GDM1 (cell line): ENCODE measurements at regions not wholly inside any gene's neighbourhood (a gene's known extent, or its start where the extent isn't known, plus 50 kb on each side); places are given as distances from the start of the nearest gene placed in this dataset.

Experiments
- DNase-seq: peaks from one replicate; lab custom pipeline; 2025; lab: John Stamatoyannopoulos, UW

GRCh38 chr3:16658004-16658924 lies 53.0 kb upstream of the DAZL start:
- DNase-seq = no peak

- DNase-seq = no peak
Measured at GRCh38 chr3:16658925-16659793, 53.9 kb upstream of the DAZL start.

GRCh38 chr3:16663854-16664712 lies 58.9 kb upstream of the DAZL start:
- no peak for DNase-seq

GRCh38 chr3:16665282-16665741 lies 60.1 kb upstream of the DAZL start:
- DNase-seq = no peak

GRCh38 chr3:16666206-16666605 lies 61.0 kb upstream of the DAZL start:
- no peak for DNase-seq

- no peak for DNase-seq
Measured at GRCh38 chr3:16667633-16668032, 62.4 kb upstream of the DAZL start.

- no peak for DNase-seq
Measured at GRCh38 chr3:16668776-16669545, 63.7 kb upstream of the DAZL start.

- no peak for DNase-seq
Measured at GRCh38 chr3:16670191-16670590, 65.0 kb upstream of the DAZL start.

GRCh38 chr3:16671690-16672089 lies 66.5 kb upstream of the DAZL start:
- no peak for DNase-seq

- no peak for DNase-seq
Measured at GRCh38 chr3:16673530-16673929, 68.3 kb upstream of the DAZL start.

GRCh38 chr3:16675805-16676204 lies 70.6 kb upstream of the DAZL start:
- DNase-seq = no peak

GRCh38 chr3:16686679-16687078 lies 81.5 kb upstream of the DAZL start:
- DNase-seq = no peak

GRCh38 chr3:16687221-16687620 lies 82.0 kb upstream of the DAZL start:
- DNase-seq = no peak

GRCh38 chr3:16692486-16693344 lies 87.5 kb upstream of the DAZL start:
- no peak for DNase-seq

GRCh38 chr3:16693820-16694219 lies 88.6 kb upstream of the DAZL start:
- no peak for DNase-seq

GRCh38 chr3:16695710-16696109 lies 90.5 kb upstream of the DAZL start:
- DNase-seq = no peak

GRCh38 chr3:16697443-16698147 lies 92.4 kb upstream of the DAZL start:
- DNase-seq = no peak

GRCh38 chr3:16700651-16701050 lies 95.4 kb upstream of the DAZL start:
- DNase-seq = no peak

- peak; percentile 1 for DNase-seq
Measured at GRCh38 chr3:16704941-16705340, 99.7 kb upstream of the DAZL start.

GRCh38 chr3:16707260-16707659 lies 102.0 kb upstream of the DAZL start:
- DNase-seq = no peak
